NCI-H69 (cell line): ENCODE measurements at regions not wholly inside any gene's neighbourhood (a gene's known extent, or its start where the extent isn't known, plus 50 kb on each side); places are given as distances from the start of the nearest gene placed in this dataset.
"Not testable (repeated sequence)": the region's sequence is repeated elsewhere in the genome, so short reads cannot be mapped to it uniquely, and the experiment has no call there.

ENCODE experiments used
- DNase-seq: peaks from one replicate; lab custom pipeline; 2025; lab: John Stamatoyannopoulos, UW

DNA sequence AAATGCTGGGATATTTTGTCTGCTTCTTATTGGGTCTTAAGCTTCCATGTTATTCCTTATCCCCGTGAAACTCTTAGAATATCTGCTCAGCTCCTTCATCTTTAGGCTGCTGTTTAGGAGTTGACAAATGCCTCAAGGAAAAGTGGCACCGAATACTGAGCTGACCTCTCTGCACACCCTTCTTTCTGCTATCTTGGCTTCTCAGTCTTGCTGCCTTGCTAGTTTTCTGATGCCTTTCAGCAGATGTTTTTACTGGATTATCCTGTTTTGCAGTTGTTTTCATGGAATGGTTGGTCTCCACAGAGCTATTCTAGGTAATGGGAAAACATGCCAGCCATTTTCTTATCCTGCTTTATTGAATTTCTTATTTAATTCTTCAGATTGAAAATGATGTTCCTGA is 86.3 kb downstream of the GYPE start:
- DNase-seq, result no peak

- not testable (repeated sequence) for DNase-seq
These were observed 87.5 kb downstream of the GYPE start for GRCh38 chr4:143817866-143818265.

GRCh38 chr4:143815375-143815774 is 90.0 kb downstream of the GYPE start:
- not testable (repeated sequence) for DNase-seq

GRCh38 chr4:143813431-143814154 is 91.8 kb downstream of the GYPE start:
- not testable (repeated sequence) for DNase-seq

- not testable (repeated sequence) for DNase-seq
These were observed 91.2 kb upstream of the FREM3 start for GRCh38 chr4:143791693-143792092.

- not testable (repeated sequence) for DNase-seq
These were observed 90.0 kb upstream of the FREM3 start for GRCh38 chr4:143790425-143790824.

DNA sequence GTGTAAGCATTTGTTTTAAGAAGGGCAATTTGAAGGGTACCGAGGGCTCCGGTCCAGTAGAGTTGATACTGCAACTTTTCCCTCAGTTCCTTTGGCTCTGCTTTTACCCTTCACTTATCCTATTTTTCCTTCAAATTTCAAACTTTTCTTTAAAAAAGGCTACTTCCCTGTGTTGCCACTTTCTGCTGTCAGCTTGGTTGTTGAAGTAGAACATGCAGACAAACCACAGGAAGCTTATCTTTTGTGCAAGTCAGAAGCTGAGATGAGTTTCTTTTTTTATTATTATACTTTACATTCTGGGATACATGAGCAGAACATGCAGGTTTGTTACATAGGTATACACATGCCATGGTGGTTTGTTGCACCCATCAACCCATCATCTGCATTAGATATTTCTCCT is 89.1 kb upstream of the FREM3 start:
- not testable (repeated sequence) for DNase-seq

DNA sequence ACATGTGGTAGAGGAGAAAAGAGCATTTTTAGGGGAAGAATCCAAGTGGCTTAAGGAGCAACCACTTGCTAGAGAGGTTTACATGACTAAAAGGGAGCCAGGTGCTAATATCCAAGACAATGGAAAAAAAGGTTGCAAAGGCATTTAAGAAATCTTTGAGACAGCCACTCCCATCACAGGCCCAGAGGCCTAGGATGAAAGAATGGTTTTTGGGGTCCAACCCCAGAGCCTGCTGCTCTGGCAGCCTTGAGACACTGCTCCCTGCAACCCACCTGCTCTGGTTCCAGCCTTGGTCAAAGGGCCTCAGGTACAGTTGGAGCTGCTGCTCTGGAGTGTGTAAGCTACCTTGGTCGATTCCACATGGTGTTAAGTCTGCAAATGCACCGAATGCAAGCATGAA is 84.1 kb upstream of the FREM3 start:
- DNase-seq, result no peak

- no peak for DNase-seq
These were observed 82.0 kb upstream of the FREM3 start for GRCh38 chr4:143782521-143782920.

DNA sequence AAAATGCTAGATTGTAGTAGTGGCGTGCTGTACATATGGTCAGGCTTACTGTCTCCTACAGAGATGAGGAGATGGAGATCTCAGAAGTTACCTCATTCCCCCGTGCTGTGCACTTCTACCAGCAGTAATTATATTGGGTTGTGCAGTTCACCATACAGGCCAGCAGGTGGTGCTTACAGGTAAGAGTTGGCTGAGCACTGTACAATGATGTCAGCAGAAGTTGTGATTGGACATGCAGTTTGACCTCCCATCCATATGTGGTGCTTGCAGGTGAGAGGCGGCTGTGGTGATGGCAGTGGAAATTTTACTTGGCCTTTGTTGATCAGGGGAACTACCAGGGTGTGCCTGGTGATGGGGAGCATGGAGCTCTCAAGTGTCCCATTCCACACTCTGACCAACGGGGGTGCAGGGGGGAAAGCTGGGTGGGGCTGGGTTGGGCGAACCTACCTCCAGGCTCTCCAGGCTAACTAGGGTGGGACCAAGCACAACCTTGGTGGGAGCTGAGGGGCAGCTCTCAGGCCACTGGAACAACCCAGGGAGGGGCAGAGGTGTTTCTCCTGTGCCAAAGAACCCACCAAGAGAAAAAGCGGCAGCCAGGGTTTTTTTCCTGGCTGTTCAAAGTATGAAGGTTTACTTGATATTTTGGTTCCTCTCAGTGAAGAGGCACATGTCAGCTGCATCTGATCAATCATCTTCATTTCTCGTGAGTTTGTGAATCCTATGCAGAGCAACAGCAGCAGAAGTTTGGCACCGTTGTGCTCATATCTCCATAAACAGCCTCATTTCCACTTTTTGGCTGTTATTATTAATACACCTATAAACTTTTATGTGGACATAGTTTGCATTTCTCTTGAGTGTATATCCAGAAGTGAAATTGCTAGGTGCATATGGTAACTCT is 73.8 kb upstream of the FREM3 start:
- peak; percentile 64 for DNase-seq

DNA sequence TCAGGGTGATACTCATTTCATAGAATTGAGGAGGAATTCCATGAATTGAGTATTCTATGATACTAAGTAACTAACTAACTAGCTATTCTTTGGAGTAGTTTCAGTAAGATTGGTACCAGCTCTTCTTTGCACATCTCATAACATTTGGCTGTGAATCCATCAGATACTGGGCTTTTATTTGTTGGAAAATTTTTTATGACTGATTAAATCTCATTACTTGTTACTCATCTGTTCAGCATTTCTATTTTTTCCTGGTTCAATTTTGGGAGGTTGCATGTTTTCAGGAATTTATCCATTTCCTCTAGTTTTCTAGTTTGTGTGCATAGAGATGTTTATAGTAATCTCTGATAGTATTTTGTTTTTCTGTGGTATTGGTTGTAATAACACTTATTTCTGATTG is 70.8 kb upstream of the FREM3 start:
- no peak for DNase-seq

DNA sequence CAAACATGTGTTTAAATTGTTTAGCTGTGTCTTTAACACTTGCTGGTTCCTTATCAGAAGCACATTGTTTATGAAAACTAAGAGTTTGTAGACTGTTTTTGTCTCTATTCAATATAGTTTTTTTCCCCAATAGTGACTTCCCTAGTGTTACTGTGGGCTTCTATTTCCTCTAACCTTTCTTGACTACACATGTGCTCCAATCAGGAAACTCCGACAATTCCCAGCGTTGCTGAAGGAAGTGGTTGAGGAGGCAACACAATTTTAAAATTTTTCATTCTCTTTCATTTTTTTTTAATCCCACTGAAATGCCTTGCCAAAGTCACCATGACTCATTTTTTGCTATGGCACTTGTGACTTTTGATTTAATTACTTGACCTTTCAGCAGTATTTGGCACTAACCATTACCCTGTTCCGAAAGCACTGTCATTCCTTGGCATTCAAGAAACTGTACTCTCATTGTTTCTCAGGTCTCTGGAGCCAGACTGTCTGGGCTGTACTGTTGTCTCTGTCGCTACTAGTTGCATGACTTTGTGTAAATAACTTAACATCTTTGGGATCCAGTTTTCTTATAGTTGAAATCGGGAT is 67.6 kb upstream of the FREM3 start:
- DNase-seq, result no peak

GRCh38 chr4:143763587-143763986 is 63.1 kb upstream of the FREM3 start:
- no peak for DNase-seq

GRCh38 chr4:143762511-143762910 is 62.0 kb upstream of the FREM3 start:
- DNase-seq, result no peak
